ENCODE measurements at regions not wholly inside any gene's neighbourhood (a gene's known extent, or its start where the extent isn't known, plus 50 kb on each side); places are given as distances from the start of the nearest gene placed in this dataset.
"Not testable (repeated sequence)": the region's sequence is repeated elsewhere in the genome, so short reads cannot be mapped to it uniquely, and the experiment has no call there.

GRCh38 chr4:160257318-160257717, 1154.4 kb downstream of the RAPGEF2 start:
- ChIA-PET POLR2A (no interaction called here), CTCF (no interaction called here)

GRCh38 chr4:160265014-160265413, 1162.1 kb downstream of the RAPGEF2 start:
- POLR2A ChIA-PET: no interaction called here
- CTCF ChIA-PET: no interaction called here

GRCh38 chr4:160265836-160266235, 1163.0 kb downstream of the RAPGEF2 start:
- POLR2A ChIA-PET: no interaction called here

GRCh38 chr4:160276785-160277325, 1174.0 kb downstream of the RAPGEF2 start:
- ChIA-PET CTCF (no interaction called here), POLR2A (no interaction called here)

More at GRCh38 chr4:160265836-160266235, 1163.0 kb downstream of the RAPGEF2 start:
- CTCF ChIA-PET: no interaction called here

- POLR2A ChIA-PET: no interaction called here
- CTCF ChIA-PET: no interaction called here
Observed at GRCh38 chr4:160283081-160283480, 1180.2 kb downstream of the RAPGEF2 start.

GRCh38 chr4:160284516-160284915, 1181.6 kb downstream of the RAPGEF2 start:
- CTCF ChIA-PET: no interaction called here
- POLR2A ChIA-PET: no interaction called here

- ChIA-PET POLR2A (no interaction called here), CTCF (no interaction called here)
Observed at GRCh38 chr4:160286051-160286450, 1183.2 kb downstream of the RAPGEF2 start.

GRCh38 chr4:160296476-160296875, 1193.6 kb downstream of the RAPGEF2 start:
- ChIA-PET POLR2A (no interaction called here), CTCF (no interaction called here)

GRCh38 chr4:160299177-160299576, 1196.3 kb downstream of the RAPGEF2 start:
- ChIA-PET POLR2A (no interaction called here), CTCF (no interaction called here)

- CTCF ChIA-PET: no interaction called here
- POLR2A ChIA-PET: no interaction called here
Observed at GRCh38 chr4:160299608-160300007, 1196.7 kb downstream of the RAPGEF2 start.

GRCh38 chr4:160316036-160316435, 1213.2 kb downstream of the RAPGEF2 start:
- POLR2A ChIA-PET: no interaction called here
- CTCF ChIA-PET: no interaction called here

- CTCF ChIA-PET: no interaction called here
- POLR2A ChIA-PET: no interaction called here
Observed at GRCh38 chr4:160318567-160319220, 1215.8 kb downstream of the RAPGEF2 start.

- ChIA-PET CTCF (interaction anchor here (0.6 kb wide), 1 partner anchor 570 kb away, joined by 3 read pairs; no protein-coding TSS in a partner anchor), POLR2A (no interaction called here)
Observed at GRCh38 chr4:160319221-160319867, 1216.5 kb downstream of the RAPGEF2 start.

GRCh38 chr4:160319868-160320260, 1217.0 kb downstream of the RAPGEF2 start:
- CTCF ChIA-PET: interaction anchor here (0.6 kb wide), 1 partner anchor 570 kb away, joined by 3 read pairs; no protein-coding TSS in a partner anchor

GRCh38 chr4:160326110-160326509, 1223.2 kb downstream of the RAPGEF2 start:
- ChIA-PET CTCF (no interaction called here), POLR2A (no interaction called here)

More at GRCh38 chr4:160319868-160320260, 1217.0 kb downstream of the RAPGEF2 start:
- POLR2A ChIA-PET: no interaction called here

- ChIA-PET CTCF (no interaction called here), POLR2A (no interaction called here)
Observed at GRCh38 chr4:160347197-160347596, 1244.3 kb downstream of the RAPGEF2 start.

- ChIA-PET CTCF (no interaction called here), POLR2A (no interaction called here)
Observed at GRCh38 chr4:160350944-160351343, 1248.1 kb downstream of the RAPGEF2 start.

- ChIA-PET POLR2A (no interaction called here), CTCF (no interaction called here)
Observed at GRCh38 chr4:160352637-160353036, 1249.8 kb downstream of the RAPGEF2 start.

- ChIA-PET POLR2A (no interaction called here), CTCF (no interaction called here)
Observed at GRCh38 chr4:160353548-160353947, 1250.7 kb downstream of the RAPGEF2 start.

- CTCF ChIA-PET: no interaction called here
- POLR2A ChIA-PET: no interaction called here
Observed at GRCh38 chr4:160362478-160362877, 1259.6 kb downstream of the RAPGEF2 start.

- CTCF ChIA-PET: no interaction called here
- POLR2A ChIA-PET: no interaction called here
Observed at GRCh38 chr4:160364217-160364616, 1261.3 kb downstream of the RAPGEF2 start.

- POLR2A ChIA-PET: not testable (repeated sequence)
Observed at GRCh38 chr4:160364665-160365064, 1261.8 kb downstream of the RAPGEF2 start.

More at GRCh38 chr4:160364665-160365064, 1261.8 kb downstream of the RAPGEF2 start:
- CTCF ChIA-PET: not testable (repeated sequence)

Measured in activated CD8-positive, alpha-beta memory T cell treated with anti-CD3 and anti-CD28 coated beads for 36 hours (primary cell).